ENCODE measurements at regions not wholly inside any gene's neighbourhood (a gene's known extent, or its start where the extent isn't known, plus 50 kb on each side); places are given as distances from the start of the nearest gene placed in this dataset.

- Mint-ChIP-seq H3K27ac (no peak overlapping the region), H3K9me3 (no peaks in the 10 kb centered on the region), H3K27me3 (ENCODE audit: low read depth) (no peaks in the 10 kb centered on the region), H3K4me1 (no peaks in the 10 kb centered on the region), H3K4me3 (no peak overlapping the region), H3K36me3 (ENCODE audit: low read depth) (no peaks in the 10 kb centered on the region)
- no peak for TF ChIP-seq CTCF (IDR thresholded peaks at IDR 0.05; ENCODE audit: unreplicated experiment in 3 of 3)
Measured at GRCh38 chr21:22855581-22855980, 1857.4 kb downstream of the NCAM2 start.

GRCh38 chr21:22871692-22872091, 1873.5 kb downstream of the NCAM2 start:
- Mint-ChIP-seq H3K27me3 (ENCODE audit: low read depth) (no peaks in the 10 kb centered on the region), H3K4me3 (no peak overlapping the region), H3K27ac (no peak overlapping the region), H3K9me3 (no peaks in the 10 kb centered on the region), H3K36me3 (ENCODE audit: low read depth) (no peaks in the 10 kb centered on the region), H3K4me1 (no peaks in the 10 kb centered on the region)
- TF ChIP-seq CTCF (IDR thresholded peaks at IDR 0.05; ENCODE audit: unreplicated experiment in 3 of 3) = no peak

GRCh38 chr21:22880573-22880972, 1882.4 kb downstream of the NCAM2 start:
- Mint-ChIP-seq H3K4me1 (no peaks in the 10 kb centered on the region), H3K27ac (no peak overlapping the region), H3K9me3 (no peaks in the 10 kb centered on the region), H3K4me3 (no peak overlapping the region), H3K36me3 (ENCODE audit: low read depth) (no peaks in the 10 kb centered on the region), H3K27me3 (ENCODE audit: low read depth) (no peaks in the 10 kb centered on the region)
- TF ChIP-seq CTCF (IDR thresholded peaks at IDR 0.05; ENCODE audit: unreplicated experiment in 3 of 3) = no peak

GRCh38 chr21:22881131-22881530, 1882.9 kb downstream of the NCAM2 start:
- Mint-ChIP-seq H3K27ac (no peak overlapping the region), H3K36me3 (ENCODE audit: low read depth) (no peaks in the 10 kb centered on the region), H3K9me3 (no peaks in the 10 kb centered on the region), H3K4me3 (no peak overlapping the region), H3K4me1 (no peaks in the 10 kb centered on the region), H3K27me3 (ENCODE audit: low read depth) (no peaks in the 10 kb centered on the region)
- TF ChIP-seq CTCF (IDR thresholded peaks at IDR 0.05; ENCODE audit: unreplicated experiment in 3 of 3) = no peak

GRCh38 chr21:22885079-22885478, 1886.9 kb downstream of the NCAM2 start:
- no peaks in the 10 kb centered on the region for H3K36me3 Mint-ChIP-seq (ENCODE audit: low read depth)
- no peaks in the 10 kb centered on the region for H3K9me3 Mint-ChIP-seq
- H3K27ac Mint-ChIP-seq = no peak overlapping the region
- no peak overlapping the region for H3K4me3 Mint-ChIP-seq
- no peak for TF ChIP-seq CTCF (IDR thresholded peaks at IDR 0.05; ENCODE audit: unreplicated experiment in 3 of 3)
- H3K4me1 Mint-ChIP-seq = peaks cover 5% of the 10 kb centered on the region
- no peaks in the 10 kb centered on the region for H3K27me3 Mint-ChIP-seq (ENCODE audit: low read depth)

- no peak for TF ChIP-seq CTCF (IDR thresholded peaks at IDR 0.05; ENCODE audit: unreplicated experiment in 3 of 3)
- H3K9me3 Mint-ChIP-seq = no peaks in the 10 kb centered on the region
- no peaks in the 10 kb centered on the region for H3K36me3 Mint-ChIP-seq (ENCODE audit: low read depth)
- H3K4me1 Mint-ChIP-seq = peaks cover 5% of the 10 kb centered on the region
- no peaks in the 10 kb centered on the region for H3K27me3 Mint-ChIP-seq (ENCODE audit: low read depth)
- no peak overlapping the region for H3K27ac Mint-ChIP-seq
- H3K4me3 Mint-ChIP-seq = no peak overlapping the region
Measured at GRCh38 chr21:22885614-22886013, 1887.4 kb downstream of the NCAM2 start.
